ENCODE measurements at regions not wholly inside any gene's neighbourhood (a gene's known extent, or its start where the extent isn't known, plus 50 kb on each side); places are given as distances from the start of the nearest gene placed in this dataset.

DNA sequence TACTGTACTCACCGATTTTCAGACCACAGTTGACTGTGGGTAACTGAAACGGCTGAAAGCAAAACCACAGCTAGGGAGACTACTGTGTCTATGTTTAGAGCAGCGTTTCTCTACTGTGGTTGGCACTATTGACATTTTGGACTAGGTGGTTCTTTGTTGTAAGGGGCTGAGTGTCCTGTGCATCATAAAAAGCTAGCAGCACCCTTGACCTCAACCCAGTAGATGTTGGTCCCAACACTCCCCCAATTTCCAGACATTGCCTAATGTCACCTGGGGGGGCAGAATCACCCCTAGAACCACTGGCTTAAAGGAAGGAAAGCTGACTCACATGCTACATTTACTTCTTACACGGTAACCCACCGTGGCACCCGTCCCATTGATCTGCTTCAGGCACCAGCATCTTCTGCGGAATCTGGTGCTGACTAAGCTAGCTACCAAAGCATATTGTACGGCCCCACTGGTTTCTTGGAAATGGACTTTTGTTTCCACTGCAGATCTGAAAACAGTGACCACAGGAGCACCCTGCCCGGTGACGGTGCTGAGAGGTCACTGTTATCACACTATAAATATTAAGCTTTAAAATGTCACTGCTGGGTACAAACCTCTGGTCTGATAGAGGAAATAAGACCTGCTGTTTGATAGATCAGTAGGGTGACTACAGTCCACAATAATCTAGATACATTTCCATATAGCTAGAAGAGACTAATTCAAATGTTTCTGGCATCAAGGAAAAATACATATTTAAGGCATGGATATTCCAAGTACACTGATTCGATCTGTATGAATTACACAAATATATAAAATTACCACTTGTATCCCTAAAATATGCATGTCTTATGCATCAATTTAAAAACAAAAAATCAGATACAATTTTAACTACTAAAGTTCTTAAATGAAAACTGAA is 151.4 kb downstream of the HSD17B3 start:
- TF ChIP-seq POLR2AphosphoS5 (IDR thresholded peaks at IDR 0.05; ENCODE audit: low read depth, low read length) (no peak), POLR2A (IDR thresholded peaks at IDR 0.05; ENCODE audit: low read depth, low read length) (no peak), TAF1 (IDR thresholded peaks at IDR 0.05; ENCODE audit: borderline replicate concordance, low read depth, low read length) (no peak)
